ENCODE measurements at regions not wholly inside any gene's neighbourhood (a gene's known extent, or its start where the extent isn't known, plus 50 kb on each side); places are given as distances from the start of the nearest gene placed in this dataset.

GRCh38 chr6:48249071-48249470 is 138.1 kb upstream of the PTCHD4 start:
- 4 to 13% methylated on average over 3 of the region's 3 CpGs for WGBS, 2 experiments (ENCODE audit: low coverage in 1 of 2, low lambda C conversion rate in 2 of 2, missing lambda C conversion rate in 2 of 2)
- Histone ChIP-seq H3K36me3 (ENCODE audit: low read depth) (no peaks in the 10 kb centered on the region), H3K4me3 (no peak overlapping the region), H3K4me2 (ENCODE audit: unreplicated experiment) (no peak overlapping the region), H3K27ac (no peak overlapping the region), H2AFZ (no peak overlapping the region), H3K9me2 (ENCODE audit: insufficient read depth) (no peaks in the 10 kb centered on the region), H3K9me3 (ENCODE audit: low read depth) (no peaks in the 10 kb centered on the region), H3K27me3 (replicated peaks; ENCODE audit: insufficient read depth) (no peaks in the 10 kb centered on the region), H3K4me1 (ENCODE audit: insufficient read depth) (no peaks in the 10 kb centered on the region), H4K20me1 (ENCODE audit: insufficient read depth) (no peaks in the 10 kb centered on the region), H3K9ac (no peak overlapping the region), H3F3A (ENCODE audit: insufficient read depth) (no peaks in the 10 kb centered on the region), H3K79me2 (ENCODE audit: insufficient read depth) (no peaks in the 10 kb centered on the region)
- no peak for TF ChIP-seq EZH2phosphoT487 (IDR thresholded peaks at IDR 0.05; ENCODE audit: insufficient read depth, low read depth)
- TF ChIP-seq EZH2 (IDR thresholded peaks at IDR 0.05; ENCODE audit: insufficient read depth, poor library complexity, severe bottlenecking), result no peak
- no peak for DNase-seq
- in situ Hi-C loops (cut with MboI), result no loop called here

GRCh38 chr6:48243071-48243470 is 132.1 kb upstream of the PTCHD4 start:
- Histone ChIP-seq H3K79me2 (ENCODE audit: insufficient read depth) (no peaks in the 10 kb centered on the region), H3K27me3 (replicated peaks; ENCODE audit: insufficient read depth) (no peaks in the 10 kb centered on the region), H3K27ac (no peak overlapping the region), H3K9me3 (ENCODE audit: low read depth) (no peaks in the 10 kb centered on the region), H3F3A (ENCODE audit: insufficient read depth) (no peaks in the 10 kb centered on the region), H3K4me3 (no peak overlapping the region), H3K4me1 (ENCODE audit: insufficient read depth) (no peaks in the 10 kb centered on the region), H3K9ac (no peak overlapping the region), H2AFZ (no peak overlapping the region), H3K9me2 (ENCODE audit: insufficient read depth) (no peaks in the 10 kb centered on the region), H3K4me2 (ENCODE audit: unreplicated experiment) (no peak overlapping the region), H4K20me1 (ENCODE audit: insufficient read depth) (no peaks in the 10 kb centered on the region), H3K36me3 (ENCODE audit: low read depth) (no peaks in the 10 kb centered on the region)
- no peak for DNase-seq
- in situ Hi-C loops (cut with MboI), result no loop called here
- no peak for TF ChIP-seq EZH2phosphoT487 (IDR thresholded peaks at IDR 0.05; ENCODE audit: insufficient read depth, low read depth)
- TF ChIP-seq EZH2 (IDR thresholded peaks at IDR 0.05; ENCODE audit: insufficient read depth, poor library complexity, severe bottlenecking), result no peak

- no peaks in the 10 kb centered on the region for H3F3A ChIP-seq (ENCODE audit: insufficient read depth)
Observed at GRCh38 chr6:48240287-48240686, 129.3 kb upstream of the PTCHD4 start.

GRCh38 chr6:48236375-48236774 is 125.4 kb upstream of the PTCHD4 start:
- Histone ChIP-seq H3K4me2 (ENCODE audit: unreplicated experiment) (no peak overlapping the region), H3K9me3 (ENCODE audit: low read depth) (no peaks in the 10 kb centered on the region), H3K27me3 (replicated peaks; ENCODE audit: insufficient read depth) (no peaks in the 10 kb centered on the region), H3K27ac (no peak overlapping the region), H3K9me2 (ENCODE audit: insufficient read depth) (no peaks in the 10 kb centered on the region), H3K36me3 (ENCODE audit: low read depth) (no peaks in the 10 kb centered on the region), H3K4me3 (no peak overlapping the region), H3K79me2 (ENCODE audit: insufficient read depth) (no peaks in the 10 kb centered on the region), H4K20me1 (ENCODE audit: insufficient read depth) (no peaks in the 10 kb centered on the region), H2AFZ (no peak overlapping the region), H3F3A (ENCODE audit: insufficient read depth) (no peaks in the 10 kb centered on the region), H3K4me1 (ENCODE audit: insufficient read depth) (no peaks in the 10 kb centered on the region), H3K9ac (no peak overlapping the region)
- no peak for DNase-seq
- TF ChIP-seq EZH2 (IDR thresholded peaks at IDR 0.05; ENCODE audit: insufficient read depth, poor library complexity, severe bottlenecking) (no peak), EZH2phosphoT487 (IDR thresholded peaks at IDR 0.05; ENCODE audit: insufficient read depth, low read depth) (no peak)
- in situ Hi-C loops (cut with MboI), result no loop called here
- 43 to 57% methylated on average over 1 of the region's 1 CpG for WGBS, 2 experiments (ENCODE audit: low coverage in 1 of 2, low lambda C conversion rate in 2 of 2, missing lambda C conversion rate in 2 of 2)

More at GRCh38 chr6:48240287-48240686, 129.3 kb upstream of the PTCHD4 start:
- in situ Hi-C loops (cut with MboI), result no loop called here
- H2AFZ ChIP-seq, result no peak overlapping the region
- H3K9me2 ChIP-seq (ENCODE audit: insufficient read depth), result no peaks in the 10 kb centered on the region
- 41 to 52% methylated on average over 7 of the region's 7 CpGs for WGBS, 2 experiments (ENCODE audit: low coverage in 1 of 2, low lambda C conversion rate in 2 of 2, missing lambda C conversion rate in 2 of 2)
- no peaks in the 10 kb centered on the region for H3K9me3 ChIP-seq (ENCODE audit: low read depth)
- H3K4me1 ChIP-seq (ENCODE audit: insufficient read depth), result no peaks in the 10 kb centered on the region
- no peak overlapping the region for H3K4me3 ChIP-seq
- H4K20me1 ChIP-seq (ENCODE audit: insufficient read depth), result no peaks in the 10 kb centered on the region
- no peak for DNase-seq
- H3K27ac ChIP-seq, result no peak overlapping the region
- no peaks in the 10 kb centered on the region for H3K36me3 ChIP-seq (ENCODE audit: low read depth)
- no peak overlapping the region for H3K4me2 ChIP-seq (ENCODE audit: unreplicated experiment)
- H3K79me2 ChIP-seq (ENCODE audit: insufficient read depth), result no peaks in the 10 kb centered on the region
- no peak overlapping the region for H3K9ac ChIP-seq
- TF ChIP-seq EZH2 (IDR thresholded peaks at IDR 0.05; ENCODE audit: insufficient read depth, poor library complexity, severe bottlenecking) (no peak), EZH2phosphoT487 (IDR thresholded peaks at IDR 0.05; ENCODE audit: insufficient read depth, low read depth) (no peak)
- H3K27me3 ChIP-seq (replicated peaks; ENCODE audit: insufficient read depth), result no peaks in the 10 kb centered on the region

- Histone ChIP-seq H3K4me1 (ENCODE audit: insufficient read depth) (no peaks in the 10 kb centered on the region), H3K27me3 (replicated peaks; ENCODE audit: insufficient read depth) (no peaks in the 10 kb centered on the region), H3K79me2 (ENCODE audit: insufficient read depth) (no peaks in the 10 kb centered on the region), H3K36me3 (ENCODE audit: low read depth) (no peaks in the 10 kb centered on the region), H3K9me2 (ENCODE audit: insufficient read depth) (no peaks in the 10 kb centered on the region), H4K20me1 (ENCODE audit: insufficient read depth) (no peaks in the 10 kb centered on the region), H3K9me3 (ENCODE audit: low read depth) (no peaks in the 10 kb centered on the region), H2AFZ (no peak overlapping the region), H3F3A (ENCODE audit: insufficient read depth) (no peaks in the 10 kb centered on the region), H3K4me2 (ENCODE audit: unreplicated experiment) (no peak overlapping the region), H3K27ac (no peak overlapping the region), H3K9ac (no peak overlapping the region), H3K4me3 (no peak overlapping the region)
- in situ Hi-C loops (cut with MboI), result no loop called here
- no peak for DNase-seq
- TF ChIP-seq EZH2phosphoT487 (IDR thresholded peaks at IDR 0.05; ENCODE audit: insufficient read depth, low read depth) (no peak), EZH2 (IDR thresholded peaks at IDR 0.05; ENCODE audit: insufficient read depth, poor library complexity, severe bottlenecking) (no peak)
- 18 to 22% methylated on average over 6 of the region's 6 CpGs for WGBS, 2 experiments (ENCODE audit: low coverage in 1 of 2, low lambda C conversion rate in 2 of 2, missing lambda C conversion rate in 2 of 2)
Observed at GRCh38 chr6:48233063-48233462, 122.1 kb upstream of the PTCHD4 start.

Data from GM23248 (cell line).